Neural cell (in vitro differentiated cells): ENCODE measurements at regions not wholly inside any gene's neighbourhood (a gene's known extent, or its start where the extent isn't known, plus 50 kb on each side); places are given as distances from the start of the nearest gene placed in this dataset.

ENCODE experiments used
- H2AFZ ChIP-seq: fragments of 200-600, 300-800 bp; sonication (generic), shearing (Covaris generic); 2 replicates; pipeline ENCODE4 v1.6.0; 2014; ENCODE audit warnings: low read depth, mild to moderate bottlenecking, antibody characterized with exemption, low read length, moderate library complexity
- H3F3A ChIP-seq: fragments of 200-600 bp; shearing (Covaris generic); 2 replicates; pipeline ENCODE4 v1.6.1; 2016; ENCODE audit warnings: mild to moderate bottlenecking, moderate library complexity, mixed read lengths, antibody characterized with exemption, low read length; ENCODE audit not compliant: insufficient read depth, poor library complexity, severe bottlenecking
- H3K27ac ChIP-seq: fragments of 200-600, 300-800 bp; sonication (generic), shearing (Covaris generic); 2 replicates; pipeline ENCODE4 v1.5.1; 2014; ENCODE audit warnings: mild to moderate bottlenecking, low read length, moderate library complexity
- H3K27me3 ChIP-seq: fragments of 300-800, 200-600 bp; sonication (generic), shearing (Covaris generic); 2 replicates; pipeline ENCODE4 v1.6.0; 2014; ENCODE audit warnings: mild to moderate bottlenecking, low read depth, low read length, moderate library complexity; ENCODE audit not compliant: insufficient read depth
- H3K36me3 ChIP-seq: fragments of 300-800, 200-600 bp; sonication (generic), shearing (Covaris generic); 2 replicates; pipeline ENCODE4 v1.5.1; 2014; ENCODE audit warnings: mild to moderate bottlenecking, antibody characterized with exemption, low read length, moderate library complexity; ENCODE audit not compliant: insufficient read depth
- H3K4me2 ChIP-seq: fragments of 300-800, 200-600 bp; sonication (generic), shearing (Covaris generic); 2 replicates; pipeline ENCODE4 v1.6.0; 2014; ENCODE audit warnings: mild to moderate bottlenecking, low read length
- H3K4me3 ChIP-seq: fragments of 300-800, 200-600 bp; sonication (generic), shearing (Covaris generic); 2 replicates; pipeline ENCODE4 v1.5.1; 2014; ENCODE audit warnings: mild to moderate bottlenecking, low read length, moderate library complexity
- H3K79me2 ChIP-seq: fragments of 200-600 bp; shearing (Covaris generic); replicated peaks from 2 replicates; pipeline ENCODE4 v1.6.0; 2014; ENCODE audit warnings: mild to moderate bottlenecking, low read length, moderate library complexity; ENCODE audit not compliant: insufficient read depth
- H3K9ac ChIP-seq: fragments of 300-800, 200-600 bp; sonication (generic), shearing (Covaris generic); 2 replicates; pipeline ENCODE4 v1.6.1; 2016; ENCODE audit warnings: mild to moderate bottlenecking, low read length, mixed read lengths
- H3K9me2 ChIP-seq: fragments of 200-600 bp; shearing (Covaris generic); 2 replicates; pipeline ENCODE4 v1.6.1; 2016; ENCODE audit warnings: mild to moderate bottlenecking, low read length, mixed read lengths; ENCODE audit not compliant: insufficient read depth
- H3K9me3 ChIP-seq: fragments of 200-600, 300-800 bp; sonication (generic), shearing (Covaris generic); 2 replicates; pipeline ENCODE4 v1.6.1; 2016; ENCODE audit warnings: mild to moderate bottlenecking, mixed run types, low read length, moderate library complexity, mixed read lengths
- H4K20me1 ChIP-seq: fragments of 200-600 bp; shearing (Covaris generic); 2 replicates; pipeline ENCODE4 v1.6.1; 2016; ENCODE audit warnings: mild to moderate bottlenecking, mixed run types; ENCODE audit not compliant: insufficient read depth
- EP300 ChIP-seq: fragments of 450-650 bp; conservative IDR thresholded peaks from 2 replicates; pipeline ENCODE4 v1.6.1; 2014; ENCODE audit warnings: antibody characterized with exemption, mild to moderate bottlenecking, moderate library complexity; ENCODE audit not compliant: poor library complexity, severe bottlenecking
- EZH2 ChIP-seq: fragments of 200-600, 300-800 bp; shearing (Covaris generic), sonication (generic); IDR thresholded peaks from 2 replicates; pipeline ENCODE4 v1.6.1; 2014; ENCODE audit warnings: antibody characterized with exemption, low read length, borderline replicate concordance, mild to moderate bottlenecking; ENCODE audit not compliant: insufficient read depth, poor library complexity, severe bottlenecking
- MXI1 ChIP-seq: fragments of 450-650 bp; conservative IDR thresholded peaks from 2 replicates; pipeline ENCODE4 v1.6.1; 2014; ENCODE audit warnings: antibody characterized with exemption, mild to moderate bottlenecking; ENCODE audit not compliant: poor library complexity, severe bottlenecking
- POLR2AphosphoS5 ChIP-seq: IDR thresholded peaks from 2 replicates; pipeline ENCODE4 v1.6.1; 2012
- RAD21 ChIP-seq: fragments of 450-650 bp; conservative IDR thresholded peaks from 2 replicates; pipeline ENCODE4 v1.6.1; 2014; ENCODE audit warnings: antibody characterized with exemption, mild to moderate bottlenecking, moderate library complexity
- SMC3 ChIP-seq: fragments of 450-650 bp; conservative IDR thresholded peaks from 2 replicates; pipeline ENCODE4 v1.6.1; 2014; ENCODE audit warnings: antibody characterized with exemption, mild to moderate bottlenecking, moderate library complexity; ENCODE audit not compliant: poor library complexity
- TAF1 ChIP-seq: IDR thresholded peaks from 2 replicates; pipeline ENCODE4 v1.6.1; 2012; ENCODE audit warnings: low read depth
- TF ChIP-seq, protein P1 (sequence below): IDR thresholded peaks from 2 replicates; pipeline ENCODE4 v1.6.1; 2012; ENCODE audit warnings: borderline replicate concordance
- TF ChIP-seq, protein P2 (sequence below): fragments of 450-650 bp; IDR thresholded peaks from 2 replicates; pipeline ENCODE4 v1.5.1; 2014; ENCODE audit warnings: antibody characterized with exemption, mild to moderate bottlenecking, moderate library complexity; ENCODE audit not compliant: poor library complexity, severe bottlenecking

DNA sequence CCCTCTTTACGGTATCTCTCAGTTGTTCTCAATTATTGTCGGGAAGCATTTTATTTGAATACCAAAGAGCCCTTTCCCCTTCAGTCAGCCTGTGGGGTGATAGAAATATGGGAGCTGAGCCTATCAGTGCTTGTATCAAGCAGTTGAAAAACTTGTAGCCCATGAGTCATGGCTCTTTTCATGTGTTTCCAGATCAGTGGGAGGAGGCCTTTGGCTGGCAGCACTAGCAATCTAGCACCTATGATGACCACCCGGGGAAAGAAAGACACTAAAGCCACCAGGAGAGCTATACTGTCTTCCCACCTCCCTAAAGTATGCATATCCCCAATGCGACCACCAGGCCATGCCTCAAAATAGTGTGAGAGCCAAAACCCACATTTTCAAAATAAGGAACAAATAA lies 696.9 kb upstream of the C9orf72 start:
- H3K9me3 ChIP-seq = no peaks in the 10 kb centered on the region
- no peak overlapping the region for H3K4me2 ChIP-seq
- no peaks in the 10 kb centered on the region for H3K27me3 ChIP-seq
- H3F3A ChIP-seq = no peaks in the 10 kb centered on the region
- no peak overlapping the region for H2AFZ ChIP-seq
- H4K20me1 ChIP-seq = no peaks in the 10 kb centered on the region
- no peak for TF ChIP-seq EP300
- no peak for TF ChIP-seq EZH2
- TF ChIP-seq SMC3 = no peak
- TF ChIP-seq, protein P1, sequence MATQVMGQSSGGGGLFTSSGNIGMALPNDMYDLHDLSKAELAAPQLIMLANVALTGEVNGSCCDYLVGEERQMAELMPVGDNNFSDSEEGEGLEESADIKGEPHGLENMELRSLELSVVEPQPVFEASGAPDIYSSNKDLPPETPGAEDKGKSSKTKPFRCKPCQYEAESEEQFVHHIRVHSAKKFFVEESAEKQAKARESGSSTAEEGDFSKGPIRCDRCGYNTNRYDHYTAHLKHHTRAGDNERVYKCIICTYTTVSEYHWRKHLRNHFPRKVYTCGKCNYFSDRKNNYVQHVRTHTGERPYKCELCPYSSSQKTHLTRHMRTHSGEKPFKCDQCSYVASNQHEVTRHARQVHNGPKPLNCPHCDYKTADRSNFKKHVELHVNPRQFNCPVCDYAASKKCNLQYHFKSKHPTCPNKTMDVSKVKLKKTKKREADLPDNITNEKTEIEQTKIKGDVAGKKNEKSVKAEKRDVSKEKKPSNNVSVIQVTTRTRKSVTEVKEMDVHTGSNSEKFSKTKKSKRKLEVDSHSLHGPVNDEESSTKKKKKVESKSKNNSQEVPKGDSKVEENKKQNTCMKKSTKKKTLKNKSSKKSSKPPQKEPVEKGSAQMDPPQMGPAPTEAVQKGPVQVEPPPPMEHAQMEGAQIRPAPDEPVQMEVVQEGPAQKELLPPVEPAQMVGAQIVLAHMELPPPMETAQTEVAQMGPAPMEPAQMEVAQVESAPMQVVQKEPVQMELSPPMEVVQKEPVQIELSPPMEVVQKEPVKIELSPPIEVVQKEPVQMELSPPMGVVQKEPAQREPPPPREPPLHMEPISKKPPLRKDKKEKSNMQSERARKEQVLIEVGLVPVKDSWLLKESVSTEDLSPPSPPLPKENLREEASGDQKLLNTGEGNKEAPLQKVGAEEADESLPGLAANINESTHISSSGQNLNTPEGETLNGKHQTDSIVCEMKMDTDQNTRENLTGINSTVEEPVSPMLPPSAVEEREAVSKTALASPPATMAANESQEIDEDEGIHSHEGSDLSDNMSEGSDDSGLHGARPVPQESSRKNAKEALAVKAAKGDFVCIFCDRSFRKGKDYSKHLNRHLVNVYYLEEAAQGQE = no peak
- TF ChIP-seq TAF1 = no peak
- no peak for TF ChIP-seq POLR2AphosphoS5
- TF ChIP-seq, protein P2, sequence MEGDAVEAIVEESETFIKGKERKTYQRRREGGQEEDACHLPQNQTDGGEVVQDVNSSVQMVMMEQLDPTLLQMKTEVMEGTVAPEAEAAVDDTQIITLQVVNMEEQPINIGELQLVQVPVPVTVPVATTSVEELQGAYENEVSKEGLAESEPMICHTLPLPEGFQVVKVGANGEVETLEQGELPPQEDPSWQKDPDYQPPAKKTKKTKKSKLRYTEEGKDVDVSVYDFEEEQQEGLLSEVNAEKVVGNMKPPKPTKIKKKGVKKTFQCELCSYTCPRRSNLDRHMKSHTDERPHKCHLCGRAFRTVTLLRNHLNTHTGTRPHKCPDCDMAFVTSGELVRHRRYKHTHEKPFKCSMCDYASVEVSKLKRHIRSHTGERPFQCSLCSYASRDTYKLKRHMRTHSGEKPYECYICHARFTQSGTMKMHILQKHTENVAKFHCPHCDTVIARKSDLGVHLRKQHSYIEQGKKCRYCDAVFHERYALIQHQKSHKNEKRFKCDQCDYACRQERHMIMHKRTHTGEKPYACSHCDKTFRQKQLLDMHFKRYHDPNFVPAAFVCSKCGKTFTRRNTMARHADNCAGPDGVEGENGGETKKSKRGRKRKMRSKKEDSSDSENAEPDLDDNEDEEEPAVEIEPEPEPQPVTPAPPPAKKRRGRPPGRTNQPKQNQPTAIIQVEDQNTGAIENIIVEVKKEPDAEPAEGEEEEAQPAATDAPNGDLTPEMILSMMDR = no peak
- TF ChIP-seq RAD21 = no peak
- no peaks in the 10 kb centered on the region for H3K9me2 ChIP-seq
- H3K27ac ChIP-seq = no peak overlapping the region
- H3K36me3 ChIP-seq = no peaks in the 10 kb centered on the region
- H3K79me2 ChIP-seq = no peaks in the 10 kb centered on the region
- H3K9ac ChIP-seq = no peak overlapping the region
- no peak overlapping the region for H3K4me3 ChIP-seq

DNA sequence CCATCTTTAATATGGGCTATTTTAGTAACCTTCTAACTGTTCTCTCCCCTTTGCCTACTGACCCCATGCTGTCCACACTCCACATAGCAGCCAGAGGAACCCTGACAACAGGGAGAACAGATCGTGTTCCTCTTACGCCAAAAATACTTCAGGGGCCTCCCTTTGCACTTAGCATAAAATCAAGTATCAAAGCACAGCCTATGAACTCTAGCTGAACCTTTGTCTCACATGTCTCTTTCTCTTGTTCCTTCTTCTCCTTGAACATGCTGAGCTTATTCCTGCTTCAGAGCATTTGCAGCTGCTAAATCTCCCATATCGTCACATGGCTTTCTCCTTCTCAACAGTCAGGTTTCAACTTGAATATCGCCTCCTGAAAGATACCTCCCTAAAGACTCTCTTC lies 698.8 kb upstream of the C9orf72 start:
- H3K27me3 ChIP-seq = no peaks in the 10 kb centered on the region
- H3K9me3 ChIP-seq = no peaks in the 10 kb centered on the region
- no peaks in the 10 kb centered on the region for H3K36me3 ChIP-seq
- no peak overlapping the region for H2AFZ ChIP-seq
- H3K79me2 ChIP-seq = no peaks in the 10 kb centered on the region
- no peak overlapping the region for H3K4me2 ChIP-seq
- H3K9ac ChIP-seq = no peak overlapping the region
- no peaks in the 10 kb centered on the region for H3F3A ChIP-seq
- H3K4me3 ChIP-seq = no peak overlapping the region
- H4K20me1 ChIP-seq = no peaks in the 10 kb centered on the region
- TF ChIP-seq, protein P1 = no peak
- TF ChIP-seq SMC3 (no peak), RAD21 (no peak), TAF1 (no peak), EP300 (no peak), EZH2 (no peak), MXI1 (no peak), POLR2AphosphoS5 (no peak)
- TF ChIP-seq, protein P2 = no peak
- no peak overlapping the region for H3K27ac ChIP-seq
- no peaks in the 10 kb centered on the region for H3K9me2 ChIP-seq
